GM19467 (cell line): ENCODE measurements at regions not wholly inside any gene's neighbourhood (a gene's known extent, or its start where the extent isn't known, plus 50 kb on each side); places are given as distances from the start of the nearest gene placed in this dataset.
A peak's percentile ranks its signal among the peaks of the same experiment; 100 is the strongest.
"Not testable (repeated sequence)": the region's sequence is repeated elsewhere in the genome, so short reads cannot be mapped to it uniquely, and the experiment has no call there.

Experiments
- ATAC-seq: cut with Tn5 transposase; IDR thresholded peaks from one replicate; pipeline ENCODE4 v1.9.1; 2021; ENCODE audit warnings: mild to moderate bottlenecking, moderate library complexity; ENCODE audit not compliant: unreplicated experiment

GRCh38 chr10:52477305-52477704 lies 163.2 kb downstream of the DKK1 start:
- ATAC-seq = no peak

- ATAC-seq = no peak
Measured at GRCh38 chr10:52479567-52479966, 165.5 kb downstream of the DKK1 start.

DNA sequence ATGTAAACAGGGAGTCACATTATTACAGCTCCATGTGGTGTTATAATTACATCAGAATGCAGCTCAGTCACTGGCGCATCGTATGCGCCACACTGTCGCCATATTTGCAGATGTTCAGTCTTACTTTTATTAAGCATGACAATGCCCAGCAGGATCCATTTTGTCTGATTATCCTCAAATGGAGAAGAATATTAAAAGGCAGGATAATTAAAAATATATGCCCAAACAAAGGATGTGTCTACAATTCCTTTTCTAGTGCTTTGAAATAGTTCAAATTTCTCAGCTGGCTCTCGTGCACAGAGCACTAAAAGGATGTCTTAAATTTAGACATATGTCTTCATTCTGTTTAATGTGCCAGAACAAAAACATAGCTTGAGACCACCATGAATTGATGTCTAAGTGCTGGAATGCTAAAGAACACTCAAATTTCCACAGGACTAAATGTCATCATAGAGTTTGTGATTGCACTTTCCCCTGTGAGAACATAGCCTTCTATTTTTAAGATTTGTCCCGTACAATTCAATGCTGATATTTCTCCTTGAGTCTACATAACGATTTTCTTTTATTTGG lies 168.0 kb downstream of the DKK1 start:
- no peak for ATAC-seq

GRCh38 chr10:52483587-52483986 lies 169.5 kb downstream of the DKK1 start:
- ATAC-seq = peak; percentile 75

DNA sequence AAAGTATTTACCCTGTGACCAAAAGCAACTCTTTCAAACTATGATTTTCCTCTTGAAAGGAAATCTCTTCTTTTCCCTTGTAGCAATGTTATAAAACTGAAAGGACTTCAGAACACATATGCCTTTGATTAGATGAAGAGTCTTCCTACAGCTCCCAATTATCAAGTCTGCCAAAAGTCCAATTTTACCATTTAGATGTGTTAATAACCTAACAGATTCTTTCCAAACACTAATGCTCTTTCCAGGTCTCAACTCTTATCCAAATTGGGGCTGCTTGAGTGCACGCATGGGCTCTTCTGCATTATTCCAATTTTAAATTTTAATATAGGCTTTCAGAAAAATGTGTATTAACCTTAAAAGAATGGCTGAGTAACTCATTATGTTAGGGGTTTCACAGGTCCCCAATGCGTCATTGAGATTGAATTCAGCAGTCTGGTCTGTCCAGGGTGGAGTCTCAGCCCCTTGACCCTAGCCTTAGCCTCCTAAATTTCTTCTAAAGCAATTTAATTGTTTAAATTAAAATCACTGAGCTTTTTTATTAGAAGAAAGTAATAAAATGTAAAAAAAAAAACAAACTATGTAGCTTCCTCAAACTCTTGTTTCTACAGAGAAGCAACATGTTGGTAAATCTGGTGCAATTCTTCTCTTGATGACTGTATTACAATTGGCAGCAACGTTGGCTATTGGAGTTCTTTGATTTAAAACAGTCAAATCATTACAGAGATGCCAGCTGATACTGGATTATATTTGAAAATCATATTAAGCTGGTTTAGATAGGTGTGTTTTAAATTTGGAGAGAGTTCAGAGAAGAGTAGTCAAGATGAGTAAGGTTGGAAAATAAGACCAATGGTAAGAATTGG lies 170.4 kb downstream of the DKK1 start:
- ATAC-seq = no peak

- no peak for ATAC-seq
Measured at GRCh38 chr10:52485462-52485861, 171.4 kb downstream of the DKK1 start.

GRCh38 chr10:52486840-52487611 lies 172.9 kb downstream of the DKK1 start:
- ATAC-seq = no peak

DNA sequence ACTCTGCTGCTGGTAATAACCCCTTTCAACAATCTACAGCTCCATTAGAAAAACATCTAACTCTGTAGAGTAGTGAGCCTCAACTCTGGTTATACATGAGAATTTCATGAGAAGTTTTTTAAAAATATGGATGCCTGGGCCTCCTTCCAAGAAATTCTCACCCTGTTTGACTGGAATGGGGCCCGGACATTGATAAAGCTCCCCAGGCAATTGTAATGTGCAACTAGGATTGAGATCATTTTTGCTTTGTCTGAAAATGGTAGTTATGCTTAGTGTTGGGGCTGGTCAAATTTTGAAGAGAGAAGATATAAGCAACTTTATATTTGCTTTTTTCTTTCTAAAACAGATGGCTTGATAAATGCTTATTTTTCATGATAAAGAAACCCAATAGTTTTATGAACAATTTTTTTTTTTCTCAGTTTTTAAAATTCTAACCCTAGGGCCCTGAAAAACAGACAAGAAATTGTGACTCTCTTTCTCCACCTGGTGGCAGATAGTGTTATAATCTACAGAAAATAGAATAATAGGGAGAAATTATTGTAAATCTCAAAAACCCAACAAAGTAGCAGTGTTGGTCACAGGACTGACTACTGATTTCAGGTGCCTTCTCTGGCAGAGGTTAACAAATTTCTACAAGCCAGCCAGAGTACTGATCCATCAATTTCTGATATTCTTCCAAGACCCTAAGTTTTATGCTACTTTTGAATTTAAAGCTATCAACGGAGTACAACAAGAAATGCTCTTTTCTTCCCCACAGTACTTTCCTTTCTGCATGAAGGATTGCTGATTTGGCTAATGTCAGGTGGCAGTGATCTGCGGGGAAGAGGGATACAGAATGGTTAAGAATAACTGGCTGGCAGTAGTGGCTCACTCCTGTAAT lies 174.8 kb downstream of the DKK1 start:
- no peak for ATAC-seq

GRCh38 chr10:52491246-52491995 lies 177.3 kb downstream of the DKK1 start:
- no peak for ATAC-seq

- no peak for ATAC-seq
Measured at GRCh38 chr10:52499281-52499680, 185.2 kb downstream of the DKK1 start.

GRCh38 chr10:52500476-52500875 lies 186.4 kb downstream of the DKK1 start:
- ATAC-seq = no peak

GRCh38 chr10:52502237-52502636 lies 188.2 kb downstream of the DKK1 start:
- no peak for ATAC-seq

DNA sequence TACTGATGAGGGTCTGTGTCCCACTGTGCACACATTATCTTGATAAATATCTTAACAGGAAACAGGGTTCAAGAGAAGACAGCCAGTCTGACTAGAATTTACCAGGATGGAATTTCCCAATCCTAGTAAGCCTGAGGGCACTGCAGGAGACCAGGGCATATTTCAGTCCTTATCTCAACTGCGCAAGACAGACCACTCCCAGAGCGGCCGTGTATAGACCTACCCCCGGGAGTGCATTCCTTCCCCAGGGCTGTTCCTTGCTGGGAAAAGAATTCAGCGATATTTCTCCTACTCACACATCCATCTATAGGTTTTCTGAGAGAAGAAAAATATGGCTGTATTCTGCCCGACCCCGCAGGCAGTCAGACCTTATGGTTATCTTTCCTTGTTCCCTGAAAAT lies 191.3 kb downstream of the DKK1 start:
- not testable (repeated sequence) for ATAC-seq

- ATAC-seq = no peak
Measured at GRCh38 chr10:52514481-52514880, 200.4 kb downstream of the DKK1 start.

GRCh38 chr10:52517012-52517411 lies 202.9 kb downstream of the DKK1 start:
- no peak for ATAC-seq

- no peak for ATAC-seq
Measured at GRCh38 chr10:52523696-52524095, 209.6 kb downstream of the DKK1 start.

DNA sequence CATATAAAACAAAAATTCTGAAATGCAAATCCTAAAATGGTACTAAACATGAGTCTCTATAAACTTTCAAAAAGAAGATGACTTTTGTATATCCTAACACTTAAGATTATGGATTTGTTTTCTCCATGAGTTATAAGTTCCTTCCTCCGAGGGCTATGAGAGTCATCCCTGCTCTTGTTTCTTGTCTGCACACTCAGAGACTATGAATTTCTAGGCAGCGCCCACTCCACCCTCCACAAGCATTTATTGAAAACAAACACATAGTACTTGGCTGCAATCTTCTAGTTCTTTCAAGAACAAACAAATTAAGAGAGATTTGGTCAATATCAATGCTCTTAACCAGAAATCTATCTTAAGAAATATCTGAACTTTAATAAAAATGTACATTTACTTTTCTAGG lies 211.7 kb downstream of the DKK1 start:
- ATAC-seq = no peak

GRCh38 chr10:52526251-52526823 lies 212.3 kb downstream of the DKK1 start:
- no peak for ATAC-seq

- ATAC-seq = no peak
Measured at GRCh38 chr10:52532650-52533290, 218.7 kb downstream of the DKK1 start.
